Common myeloid progenitor, CD34-positive (primary cell): ENCODE measurements at regions not wholly inside any gene's neighbourhood (a gene's known extent, or its start where the extent isn't known, plus 50 kb on each side); places are given as distances from the start of the nearest gene placed in this dataset.
A peak's percentile ranks its signal among the peaks of the same experiment; 100 is the strongest.

Experiments
- CTCF ChIA-PET: fragments of 350-600 bp; sonication (Branson Sonifier 250); formaldehyde crosslinking; loops from one replicate; lab custom pipeline; 2021; ENCODE audit warnings: antibody characterized with exemption; lab: Charles Lee
- POLR2A ChIA-PET: fragments of 350-600 bp; sonication (Branson Sonifier 250); formaldehyde crosslinking; loops from one replicate; lab custom pipeline; 2021; ENCODE audit warnings: antibody characterized with exemption; lab: Charles Lee
- DNase-seq, 3 donors: peaks; one replicate each; pipeline versions ENCODE4 v3.0.0 to v3.0.0-alpha.2; 2013
- H3K27ac ChIP-seq, 2 experiments: 1 replicate in 1 of 2; 2 replicates in 1 of 2; pipeline ENCODE4 v1.7.0; 2013; ENCODE audit warnings: inconsistent platforms in 2 of 2, low read length in 2 of 2, mild to moderate bottlenecking in 2 of 2, low read depth in 1 of 2, moderate library complexity in 1 of 2; ENCODE audit not compliant: severe bottlenecking in 2 of 2, insufficient read depth in 1 of 2, poor library complexity in 1 of 2
- H3K27me3 ChIP-seq, 5 experiments: replicated peaks in 2 of 5; 1 replicate in 3 of 5; 2 replicates in 2 of 5; pipeline versions ENCODE4 v1.6.1 to v1.7.0; 2013; ENCODE audit warnings: low read length in 4 of 5, mild to moderate bottlenecking in 2 of 5, moderate library complexity in 2 of 5, inconsistent platforms in 1 of 5; ENCODE audit not compliant: insufficient read depth in 5 of 5, control insufficient read depth in 4 of 5
- H3K36me3 ChIP-seq, 4 experiments: 1 replicate in 2 of 4; 2 replicates in 2 of 4; pipeline versions ENCODE4 v1.6.1 to v1.7.0; 2013; ENCODE audit warnings: low read length in 3 of 4, control low read depth in 1 of 4, mild to moderate bottlenecking in 1 of 4; ENCODE audit not compliant: control insufficient read depth in 4 of 4, insufficient read depth in 4 of 4
- H3K4me1 ChIP-seq, 4 experiments: 1 replicate in 3 of 4; 2 replicates in 1 of 4; pipeline versions ENCODE4 v1.6.1 to v1.7.1; 2013; ENCODE audit warnings: low read length in 3 of 4, mild to moderate bottlenecking in 3 of 4, control low read depth in 1 of 4, inconsistent platforms in 1 of 4, moderate library complexity in 1 of 4; ENCODE audit not compliant: control insufficient read depth in 4 of 4, insufficient read depth in 4 of 4; ENCODE audit errors: control extremely low read depth in 1 of 4
- H3K4me3 ChIP-seq, 7 experiments: 1 replicate in 4 of 7; 2 replicates in 3 of 7; pipeline versions ENCODE4 v1.5.1 to v1.7.0; 2013; ENCODE audit warnings: mild to moderate bottlenecking in 7 of 7, low read length in 6 of 7, moderate library complexity in 6 of 7, inconsistent platforms in 2 of 7, low read depth in 2 of 7, control low read depth in 1 of 7; ENCODE audit not compliant: insufficient read depth in 4 of 7, control insufficient read depth in 1 of 7; ENCODE audit errors: extremely low read depth in 1 of 7
- H3K9me3 ChIP-seq, 5 experiments: 1 replicate in 4 of 5; 2 replicates in 1 of 5; pipeline versions ENCODE4 v1.6.1 to v1.7.1; 2013; ENCODE audit warnings: low read length in 4 of 5, mild to moderate bottlenecking in 2 of 5, inconsistent platforms in 1 of 5, low read depth in 1 of 5, moderate library complexity in 1 of 5; ENCODE audit not compliant: control insufficient read depth in 4 of 5, insufficient read depth in 2 of 5; ENCODE audit errors: control extremely low read depth in 1 of 5
- WGBS: methylation state at CpG from one replicate; pipeline ENCODE4 v1.1.5; 2013; ENCODE audit not compliant: insufficient coverage; 5-methylcytosine and 5-hydroxymethylcytosine counted together

- POLR2A ChIA-PET: no interaction called here
- Histone ChIP-seq H3K4me1 (peaks cover 0 to under 1% (median 0%) of the 10 kb centered on the region in 4 experiments), H3K4me3 (no peak overlapping the region), H3K27me3 (peaks cover 0 to 23% (median 6%) of the 10 kb centered on the region in 5 experiments), H3K9me3 (no peaks in the 10 kb centered on the region), H3K36me3 (no peaks in the 10 kb centered on the region), H3K27ac (no peak overlapping the region)
- CTCF ChIA-PET: no interaction called here
- DNase-seq: peak in 2 of 3 donors; percentile 7 to 35
- 68% methylated on average over 10 of the region's 12 CpGs for WGBS
Observed at GRCh38 chr16:86751076-86752030, 173.0 kb downstream of the FOXL1 start.

GRCh38 chr16:86752582-86753175, 174.3 kb downstream of the FOXL1 start:
- Histone ChIP-seq H3K36me3 (no peaks in the 10 kb centered on the region), H3K9me3 (no peaks in the 10 kb centered on the region), H3K4me3 (no peak overlapping the region), H3K4me1 (peaks cover 3 to 11% (median 7%) of the 10 kb centered on the region in 4 experiments), H3K27me3 (peaks cover 0 to 33% (median 8%) of the 10 kb centered on the region in 5 experiments), H3K27ac (no peak overlapping the region)
- DNase-seq: no peak
- 97% methylated on average over 20 of the region's 25 CpGs for WGBS
- CTCF ChIA-PET: interaction anchor here (0.7 kb wide), 1 partner anchor 10 kb away, joined by 3 read pairs; no protein-coding TSS in a partner anchor
- POLR2A ChIA-PET: no interaction called here

GRCh38 chr16:86753399-86753798, 175.1 kb downstream of the FOXL1 start:
- H3K4me3 ChIP-seq: no peak overlapping the region
- peaks cover 3 to 11% (median 8%) of the 10 kb centered on the region in 4 experiments for H3K4me1 ChIP-seq
- ChIA-PET POLR2A (no interaction called here), CTCF (interaction anchor here (0.7 kb wide), 1 partner anchor 9 kb away, joined by 3 read pairs; no protein-coding TSS in a partner anchor)
- H3K9me3 ChIP-seq: no peaks in the 10 kb centered on the region
- whole genome bisulfite sequencing: 83% methylated on average over 13 of the region's 15 CpGs
- H3K27me3 ChIP-seq: peaks cover 0 to 32% (median 8%) of the 10 kb centered on the region in 5 experiments
- no peaks in the 10 kb centered on the region for H3K36me3 ChIP-seq
- H3K27ac ChIP-seq: no peak overlapping the region
- DNase-seq: no peak

GRCh38 chr16:86755571-86756006, 177.2 kb downstream of the FOXL1 start:
- no peak overlapping the region for H3K4me3 ChIP-seq
- peaks cover 0 to 40% (median 18%) of the 10 kb centered on the region in 5 experiments for H3K27me3 ChIP-seq
- peaks cover 3 to 11% (median 8%) of the 10 kb centered on the region in 4 experiments for H3K4me1 ChIP-seq
- 97% methylated on average over 10 of the region's 13 CpGs for WGBS
- H3K9me3 ChIP-seq: no peaks in the 10 kb centered on the region
- CTCF ChIA-PET: no interaction called here
- POLR2A ChIA-PET: no interaction called here
- no peak for DNase-seq
- H3K36me3 ChIP-seq: no peaks in the 10 kb centered on the region
- H3K27ac ChIP-seq: no peak overlapping the region

GRCh38 chr16:86756882-86757703, 178.7 kb downstream of the FOXL1 start:
- Histone ChIP-seq H3K9me3 (no peaks in the 10 kb centered on the region), H3K4me3 (no peak overlapping the region), H3K27ac (no peak overlapping the region), H3K4me1 (peaks cover 3 to 11% (median 8%) of the 10 kb centered on the region in 4 experiments), H3K27me3 (peaks cover 0 to 55% (median 17%) of the 10 kb centered on the region in 5 experiments), H3K36me3 (no peaks in the 10 kb centered on the region)
- WGBS: 36% methylated on average over 7 of the region's 12 CpGs
- peak in 2 of 3 donors; percentile 27 to 38 for DNase-seq
- CTCF ChIA-PET: no interaction called here
- POLR2A ChIA-PET: no interaction called here

GRCh38 chr16:86757704-86758040, 179.3 kb downstream of the FOXL1 start:
- no peak overlapping the region for H3K4me3 ChIP-seq
- H3K9me3 ChIP-seq: no peaks in the 10 kb centered on the region
- 90% methylated on average over 2 of the region's 3 CpGs for WGBS
- no peaks in the 10 kb centered on the region for H3K36me3 ChIP-seq
- no peak overlapping the region for H3K27ac ChIP-seq
- no peak for DNase-seq
- H3K27me3 ChIP-seq: peaks cover 0 to 61% (median 17%) of the 10 kb centered on the region in 5 experiments
- ChIA-PET POLR2A (no interaction called here), CTCF (no interaction called here)
- peaks cover 3 to 11% (median 8%) of the 10 kb centered on the region in 4 experiments for H3K4me1 ChIP-seq
